MM.1S (cell line): ENCODE measurements at regions not wholly inside any gene's neighbourhood (a gene's known extent, or its start where the extent isn't known, plus 50 kb on each side); places are given as distances from the start of the nearest gene placed in this dataset.

ENCODE experiments used
- DNase-seq: peaks from one replicate; pipeline ENCODE4 v3.0.0-alpha.2; 2015
- H2AFZ ChIP-seq: fragments of 300-600 bp; sonication (generic); 2 replicates; pipeline ENCODE4 v1.6.0; 2016; ENCODE audit warnings: antibody characterized with exemption, low read length
- H3F3A ChIP-seq: fragments of 300-600 bp; sonication (generic); 2 replicates; pipeline ENCODE4 v1.6.1; 2016; ENCODE audit warnings: mild to moderate bottlenecking, antibody characterized with exemption, low read length, moderate library complexity, mixed read lengths; ENCODE audit not compliant: insufficient read depth
- H3K27ac ChIP-seq: fragments of 300-600 bp; sonication (generic); 2 replicates; pipeline ENCODE4 v1.5.1; 2016; ENCODE audit warnings: mild to moderate bottlenecking, low read length
- H3K27me3 ChIP-seq: fragments of 300-600 bp; sonication (generic); replicated peaks from 2 replicates; pipeline ENCODE4 v1.6.0; 2016; ENCODE audit warnings: low read length; ENCODE audit not compliant: insufficient read depth
- H3K36me3 ChIP-seq: fragments of 300-600 bp; sonication (generic); replicated peaks from 2 replicates; pipeline ENCODE4 v1.6.1; 2016; ENCODE audit warnings: mild to moderate bottlenecking, low read length, mixed read lengths; ENCODE audit not compliant: insufficient read depth
- H3K4me1 ChIP-seq: fragments of 300-600 bp; sonication (generic); 2 replicates; pipeline ENCODE4 v1.6.1; 2016; ENCODE audit warnings: low read length, mixed read lengths
- H3K4me2 ChIP-seq: fragments of 300-600 bp; sonication (generic); 2 replicates; pipeline ENCODE4 v1.6.0; 2016; ENCODE audit warnings: low read depth, low read length
- H3K4me3 ChIP-seq: fragments of 300-600 bp; sonication (generic); 2 replicates; pipeline ENCODE4 v1.5.1; 2016; ENCODE audit warnings: low read length, mixed read lengths
- H3K79me2 ChIP-seq: fragments of 300-600 bp; sonication (generic); 2 replicates; pipeline ENCODE4 v1.6.1; 2016; ENCODE audit warnings: mixed run types, low read length, mixed read lengths
- H3K9ac ChIP-seq: fragments of 300-600 bp; sonication (generic); 2 replicates; pipeline ENCODE4 v1.6.1; 2016; ENCODE audit warnings: low read length, mixed read lengths
- H3K9me2 ChIP-seq: fragments of 300-600 bp; sonication (generic); replicated peaks from 2 replicates; pipeline ENCODE4 v1.6.1; 2016; ENCODE audit warnings: mild to moderate bottlenecking, low read length, mixed read lengths; ENCODE audit not compliant: insufficient read depth
- H3K9me3 ChIP-seq: fragments of 300-600 bp; sonication (generic); replicated peaks from 2 replicates; pipeline ENCODE4 v1.6.1; 2016; ENCODE audit warnings: mild to moderate bottlenecking, low read length, mixed read lengths; ENCODE audit not compliant: insufficient read depth
- H4K20me1 ChIP-seq: fragments of 300-600 bp; sonication (generic); 2 replicates; pipeline ENCODE4 v1.6.1; 2016; ENCODE audit warnings: mild to moderate bottlenecking, low read length, moderate library complexity, mixed read lengths; ENCODE audit not compliant: insufficient read depth
- EZH2 ChIP-seq: fragments of 300-600 bp; sonication (generic); optimal IDR thresholded peaks from 2 replicates; pipeline ENCODE3; 2017; ENCODE audit warnings: low read depth, mild to moderate bottlenecking, antibody characterized with exemption, low read length, mixed read lengths
- EZH2phosphoT487 ChIP-seq: fragments of 300-600 bp; sonication (generic); IDR thresholded peaks from 2 replicates; pipeline ENCODE4 v1.6.1; 2018; ENCODE audit warnings: antibody characterized with exemption, low read length
- TF ChIP-seq, protein P1 (sequence below): fragments of 300-600 bp; sonication (generic); IDR thresholded peaks from 2 replicates; pipeline ENCODE4 v1.5.1; 2016; ENCODE audit warnings: antibody characterized with exemption, low read length, mixed read lengths

DNA sequence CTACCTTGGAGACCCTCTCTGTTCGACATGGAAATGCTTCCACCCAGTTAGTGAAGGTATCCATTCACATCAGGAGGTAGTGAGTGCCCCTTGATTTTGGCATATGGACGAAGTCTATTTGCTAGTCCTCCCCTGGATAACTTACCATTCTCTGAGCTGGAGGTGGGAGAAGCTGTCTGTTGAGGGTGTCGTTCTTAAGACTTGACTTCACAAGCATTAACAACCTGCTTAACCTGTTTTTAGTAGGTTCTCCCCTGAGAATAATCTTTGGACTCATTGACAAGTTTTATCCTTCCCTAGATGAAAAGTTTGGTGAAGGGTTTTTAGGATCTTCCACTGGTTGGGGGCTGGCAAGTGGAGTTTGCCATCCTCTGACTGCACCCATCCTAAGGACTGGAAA is 1053.8 kb upstream of the CNTN5 start:
- Histone ChIP-seq H3K79me2 (no peaks in the 10 kb centered on the region), H3K4me3 (no peak overlapping the region), H3K9ac (no peak overlapping the region), H2AFZ (no peak overlapping the region), H3K9me3 (no peaks in the 10 kb centered on the region), H3K9me2 (no peaks in the 10 kb centered on the region), H3K27ac (no peak overlapping the region), H3K4me1 (no peaks in the 10 kb centered on the region), H3F3A (no peaks in the 10 kb centered on the region), H3K27me3 (no peaks in the 10 kb centered on the region), H4K20me1 (no peaks in the 10 kb centered on the region), H3K4me2 (no peak overlapping the region), H3K36me3 (no peaks in the 10 kb centered on the region)
- TF ChIP-seq EZH2 (no peak), EZH2phosphoT487 (no peak)
- TF ChIP-seq, protein P1, sequence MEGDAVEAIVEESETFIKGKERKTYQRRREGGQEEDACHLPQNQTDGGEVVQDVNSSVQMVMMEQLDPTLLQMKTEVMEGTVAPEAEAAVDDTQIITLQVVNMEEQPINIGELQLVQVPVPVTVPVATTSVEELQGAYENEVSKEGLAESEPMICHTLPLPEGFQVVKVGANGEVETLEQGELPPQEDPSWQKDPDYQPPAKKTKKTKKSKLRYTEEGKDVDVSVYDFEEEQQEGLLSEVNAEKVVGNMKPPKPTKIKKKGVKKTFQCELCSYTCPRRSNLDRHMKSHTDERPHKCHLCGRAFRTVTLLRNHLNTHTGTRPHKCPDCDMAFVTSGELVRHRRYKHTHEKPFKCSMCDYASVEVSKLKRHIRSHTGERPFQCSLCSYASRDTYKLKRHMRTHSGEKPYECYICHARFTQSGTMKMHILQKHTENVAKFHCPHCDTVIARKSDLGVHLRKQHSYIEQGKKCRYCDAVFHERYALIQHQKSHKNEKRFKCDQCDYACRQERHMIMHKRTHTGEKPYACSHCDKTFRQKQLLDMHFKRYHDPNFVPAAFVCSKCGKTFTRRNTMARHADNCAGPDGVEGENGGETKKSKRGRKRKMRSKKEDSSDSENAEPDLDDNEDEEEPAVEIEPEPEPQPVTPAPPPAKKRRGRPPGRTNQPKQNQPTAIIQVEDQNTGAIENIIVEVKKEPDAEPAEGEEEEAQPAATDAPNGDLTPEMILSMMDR = no peak
- no peak for DNase-seq

DNA sequence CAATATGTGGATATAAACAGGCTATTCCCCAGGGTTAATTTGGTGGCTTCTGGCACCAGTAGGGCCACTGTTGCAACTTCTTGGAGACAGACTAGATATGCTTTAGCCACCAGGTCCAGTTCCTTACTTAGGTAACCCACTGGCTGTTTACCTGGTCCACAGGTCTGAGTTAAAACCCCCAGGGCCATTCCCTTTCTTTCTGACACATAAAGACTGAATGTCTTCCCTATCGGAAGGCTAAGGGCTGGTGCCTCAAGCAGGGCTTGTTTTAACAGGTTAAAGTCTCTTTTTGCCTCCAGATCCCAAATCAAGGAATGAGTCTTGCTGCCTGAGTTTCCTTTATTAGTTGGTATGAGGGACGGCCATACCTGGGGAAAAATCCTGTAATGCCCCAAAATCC is 1052.7 kb upstream of the CNTN5 start:
- no peaks in the 10 kb centered on the region for H4K20me1 ChIP-seq
- H3K36me3 ChIP-seq = no peaks in the 10 kb centered on the region
- no peak for DNase-seq

DNA sequence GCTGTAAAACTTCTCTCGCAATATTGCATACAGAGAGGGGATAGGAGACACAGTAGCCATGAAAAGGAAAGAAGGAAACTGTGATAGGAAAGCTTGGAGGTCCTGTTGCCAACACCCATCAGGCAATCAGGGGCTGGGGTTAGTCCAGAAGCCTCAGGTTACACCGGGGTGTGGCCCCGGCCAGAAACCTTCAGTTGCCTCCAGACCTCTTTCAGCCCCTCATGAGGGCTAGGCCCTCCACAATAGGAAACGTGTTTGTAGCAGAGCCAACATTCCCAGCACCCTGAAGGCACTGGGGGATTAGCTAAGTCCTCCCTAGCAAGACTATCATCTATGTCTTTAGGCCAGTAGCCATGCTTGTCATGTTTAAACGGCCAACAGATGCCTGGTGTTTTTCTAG is 1048.0 kb upstream of the CNTN5 start:
- H3K27ac ChIP-seq = no peak overlapping the region
- no peak overlapping the region for H3K4me2 ChIP-seq
- no peak overlapping the region for H2AFZ ChIP-seq
- no peaks in the 10 kb centered on the region for H3K27me3 ChIP-seq
- no peaks in the 10 kb centered on the region for H3K36me3 ChIP-seq
- no peaks in the 10 kb centered on the region for H3K4me1 ChIP-seq
- TF ChIP-seq EZH2 (no peak), EZH2phosphoT487 (no peak)
- TF ChIP-seq, protein P1 = no peak
- H3K4me3 ChIP-seq = no peak overlapping the region
- no peaks in the 10 kb centered on the region for H3K9me2 ChIP-seq
- H4K20me1 ChIP-seq = no peaks in the 10 kb centered on the region
- no peaks in the 10 kb centered on the region for H3K9me3 ChIP-seq
- no peak for DNase-seq
- no peak overlapping the region for H3K9ac ChIP-seq
- no peaks in the 10 kb centered on the region for H3F3A ChIP-seq
- no peaks in the 10 kb centered on the region for H3K79me2 ChIP-seq

More for the DNA sequence above, 1052.7 kb upstream of the CNTN5 start:
- Histone ChIP-seq H3K9me3 (no peaks in the 10 kb centered on the region), H3K4me3 (no peak overlapping the region), H3K79me2 (no peaks in the 10 kb centered on the region), H3K9me2 (no peaks in the 10 kb centered on the region), H3K9ac (no peak overlapping the region), H2AFZ (no peak overlapping the region), H3F3A (no peaks in the 10 kb centered on the region), H3K4me2 (no peak overlapping the region), H3K27ac (no peak overlapping the region), H3K27me3 (no peaks in the 10 kb centered on the region), H3K4me1 (no peaks in the 10 kb centered on the region)
- TF ChIP-seq EZH2 = no peak
- TF ChIP-seq EZH2phosphoT487 = no peak
- TF ChIP-seq, protein P1 = no peak
